ENCODE measurements at regions not wholly inside any gene's neighbourhood (a gene's known extent, or its start where the extent isn't known, plus 50 kb on each side); places are given as distances from the start of the nearest gene placed in this dataset.

DNA sequence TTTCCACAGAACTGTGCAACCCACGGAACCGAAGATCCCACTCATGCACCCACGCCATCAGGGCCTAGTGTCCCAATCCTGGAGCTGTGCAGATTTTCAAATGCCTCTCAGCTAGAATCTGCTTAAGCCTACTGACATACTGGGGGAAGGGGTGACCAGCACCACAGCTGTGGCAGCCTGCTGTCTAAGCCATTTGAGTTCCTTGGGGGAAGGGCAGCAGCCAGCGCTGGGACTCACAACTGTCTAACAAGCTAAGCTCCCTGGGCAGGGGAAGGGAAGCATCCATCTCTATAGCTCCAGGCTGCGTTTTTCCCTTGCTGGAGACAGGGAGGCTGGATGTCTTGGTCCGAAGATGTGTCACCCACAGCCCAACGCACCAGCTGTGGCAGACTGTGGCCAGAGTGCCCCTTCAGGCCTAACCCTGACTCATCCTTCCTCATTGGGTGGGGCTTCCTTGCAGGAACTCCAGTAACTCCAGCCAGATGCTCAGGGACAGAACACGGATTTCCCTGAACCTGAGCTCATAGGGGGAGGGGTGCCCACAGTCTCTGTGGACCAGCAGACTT, 194.8 kb downstream of the CHRDL1 start:
- TF ChIP-seq, protein P1, sequence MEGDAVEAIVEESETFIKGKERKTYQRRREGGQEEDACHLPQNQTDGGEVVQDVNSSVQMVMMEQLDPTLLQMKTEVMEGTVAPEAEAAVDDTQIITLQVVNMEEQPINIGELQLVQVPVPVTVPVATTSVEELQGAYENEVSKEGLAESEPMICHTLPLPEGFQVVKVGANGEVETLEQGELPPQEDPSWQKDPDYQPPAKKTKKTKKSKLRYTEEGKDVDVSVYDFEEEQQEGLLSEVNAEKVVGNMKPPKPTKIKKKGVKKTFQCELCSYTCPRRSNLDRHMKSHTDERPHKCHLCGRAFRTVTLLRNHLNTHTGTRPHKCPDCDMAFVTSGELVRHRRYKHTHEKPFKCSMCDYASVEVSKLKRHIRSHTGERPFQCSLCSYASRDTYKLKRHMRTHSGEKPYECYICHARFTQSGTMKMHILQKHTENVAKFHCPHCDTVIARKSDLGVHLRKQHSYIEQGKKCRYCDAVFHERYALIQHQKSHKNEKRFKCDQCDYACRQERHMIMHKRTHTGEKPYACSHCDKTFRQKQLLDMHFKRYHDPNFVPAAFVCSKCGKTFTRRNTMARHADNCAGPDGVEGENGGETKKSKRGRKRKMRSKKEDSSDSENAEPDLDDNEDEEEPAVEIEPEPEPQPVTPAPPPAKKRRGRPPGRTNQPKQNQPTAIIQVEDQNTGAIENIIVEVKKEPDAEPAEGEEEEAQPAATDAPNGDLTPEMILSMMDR (IDR thresholded peaks at IDR 0.05; ENCODE audit: poor library complexity), result no peak
- TF ChIP-seq EZH2phosphoT487 (IDR thresholded peaks at IDR 0.05; ENCODE audit: low read depth, severe bottlenecking, unreplicated experiment), result no peak
